Loucy (cell line): ENCODE measurements at regions not wholly inside any gene's neighbourhood (a gene's known extent, or its start where the extent isn't known, plus 50 kb on each side); places are given as distances from the start of the nearest gene placed in this dataset.

Experiments
- H2AFZ ChIP-seq: fragments of 200-600 bp; sonication (generic); 2 replicates; pipeline ENCODE4 v1.6.0; 2016; ENCODE audit warnings: antibody characterized with exemption, mild to moderate bottlenecking, low read length, moderate library complexity
- H3F3A ChIP-seq: fragments of 200-600 bp; 2 replicates; pipeline ENCODE4 v1.6.0; 2016; ENCODE audit warnings: antibody characterized with exemption, low read depth, mild to moderate bottlenecking
- H3K27me3 ChIP-seq: fragments of 200-600 bp; sonication (generic); 2 replicates; pipeline ENCODE4 v1.6.1; 2014; ENCODE audit warnings: low read length, mild to moderate bottlenecking; ENCODE audit not compliant: insufficient read depth, poor library complexity, severe bottlenecking
- H3K36me3 ChIP-seq: fragments of 200-600 bp; sonication (generic); 2 replicates; pipeline ENCODE4 v1.6.1; 2016; ENCODE audit warnings: low read length; ENCODE audit not compliant: insufficient read depth
- H3K4me1 ChIP-seq: fragments of 200-600 bp; sonication (generic); 2 replicates; pipeline ENCODE4 v1.5.1; 2014; ENCODE audit warnings: low read length, mild to moderate bottlenecking; ENCODE audit not compliant: insufficient read depth, poor library complexity, severe bottlenecking
- H3K4me2 ChIP-seq: fragments of 200-600 bp; sonication (generic); 2 replicates; pipeline ENCODE4 v1.6.0; 2014; ENCODE audit warnings: antibody characterized with exemption, low read length, low read depth, mild to moderate bottlenecking; ENCODE audit not compliant: poor library complexity, severe bottlenecking
- H3K4me3 ChIP-seq: fragments of 200-600 bp; sonication (generic); 2 replicates; pipeline ENCODE4 v1.5.1; 2014; ENCODE audit warnings: low read length, mild to moderate bottlenecking, mixed read lengths; ENCODE audit not compliant: poor library complexity, severe bottlenecking
- H3K79me2 ChIP-seq: fragments of 200-600 bp; sonication (generic); 2 replicates; pipeline ENCODE4 v1.6.1; 2014; ENCODE audit warnings: low read length; ENCODE audit not compliant: insufficient read depth
- H3K9ac ChIP-seq: fragments of 200-600 bp; sonication (generic); 2 replicates; pipeline ENCODE4 v1.6.0; 2014; ENCODE audit warnings: mild to moderate bottlenecking, low read depth, low read length, moderate library complexity; ENCODE audit not compliant: poor library complexity, severe bottlenecking
- H3K9me2 ChIP-seq: fragments of 200-600 bp; sonication (generic); replicated peaks from 2 replicates; pipeline ENCODE4 v1.6.1; 2016; ENCODE audit warnings: low read depth, low read length, mixed read lengths
- H3K9me3 ChIP-seq: fragments of 200-600 bp; sonication (generic); 2 replicates; pipeline ENCODE4 v1.6.1; 2014; ENCODE audit warnings: mild to moderate bottlenecking, antibody characterized with exemption, low read length, low read depth; ENCODE audit not compliant: insufficient read depth
- H4K20me1 ChIP-seq: fragments of 200-600 bp; sonication (generic); 2 replicates; pipeline ENCODE4 v1.6.0; 2014; ENCODE audit warnings: antibody characterized with exemption, low read length, mild to moderate bottlenecking; ENCODE audit not compliant: insufficient read depth, poor library complexity, severe bottlenecking
- CTCF ChIP-seq: fragments of 200-600 bp; sonication (generic); conservative IDR thresholded peaks from 2 replicates; pipeline ENCODE4 v1.5.1; 2014; ENCODE audit warnings: mild to moderate bottlenecking, antibody characterized with exemption, low read length
- EZH2phosphoT487 ChIP-seq: fragments of 200-600 bp; IDR thresholded peaks from 2 replicates; pipeline ENCODE4 v1.6.1; 2018; ENCODE audit warnings: antibody characterized with exemption, mild to moderate bottlenecking, moderate library complexity, borderline replicate concordance

DNA sequence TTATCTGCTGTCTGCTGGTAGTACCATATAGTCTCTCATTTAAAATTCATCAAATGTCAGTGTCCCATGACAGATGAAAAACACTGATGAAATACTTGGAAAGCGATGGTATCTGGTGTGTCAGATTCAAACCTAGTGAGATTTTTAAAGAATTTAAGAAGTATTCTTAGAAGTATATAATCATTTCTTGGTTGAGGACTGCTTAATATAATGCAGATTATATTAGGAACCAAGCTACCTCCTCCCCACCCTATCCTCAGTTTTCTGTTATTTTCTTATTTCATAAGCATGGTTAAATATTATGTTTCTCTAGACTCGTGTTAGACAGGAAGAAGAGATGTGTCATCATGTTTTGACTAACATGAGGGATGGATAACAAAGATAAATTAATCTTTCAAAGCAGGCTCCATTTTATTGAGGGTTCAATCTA, 118.5 kb downstream of the GLUD2 start:
- H4K20me1 ChIP-seq: no peaks in the 10 kb centered on the region
- H3K9me3 ChIP-seq: no peaks in the 10 kb centered on the region

GRCh38 chrX:121169099-121170035, 122.0 kb downstream of the GLUD2 start:
- no peak overlapping the region for H2AFZ ChIP-seq
- no peak overlapping the region for H3K9ac ChIP-seq
- no peaks in the 10 kb centered on the region for H3K9me3 ChIP-seq
- H4K20me1 ChIP-seq: no peaks in the 10 kb centered on the region
- H3K79me2 ChIP-seq: no peaks in the 10 kb centered on the region
- H3F3A ChIP-seq: no peaks in the 10 kb centered on the region
- no peaks in the 10 kb centered on the region for H3K4me1 ChIP-seq
- H3K9me2 ChIP-seq: no peaks in the 10 kb centered on the region
- no peaks in the 10 kb centered on the region for H3K36me3 ChIP-seq
- no peaks in the 10 kb centered on the region for H3K27me3 ChIP-seq
- no peak for TF ChIP-seq EZH2phosphoT487
- TF ChIP-seq CTCF: no peak
- H3K4me2 ChIP-seq: no peak overlapping the region
- no peak overlapping the region for H3K4me3 ChIP-seq

More for the DNA sequence above, 118.5 kb downstream of the GLUD2 start:
- Histone ChIP-seq H3K4me3 (no peak overlapping the region), H3K36me3 (no peaks in the 10 kb centered on the region), H3K9me2 (no peaks in the 10 kb centered on the region), H3F3A (no peaks in the 10 kb centered on the region), H3K9ac (no peak overlapping the region), H3K27me3 (no peaks in the 10 kb centered on the region), H3K4me1 (no peaks in the 10 kb centered on the region), H3K79me2 (no peaks in the 10 kb centered on the region), H2AFZ (no peak overlapping the region), H3K4me2 (no peak overlapping the region)
- TF ChIP-seq CTCF: no peak
- no peak for TF ChIP-seq EZH2phosphoT487

- no peak overlapping the region for H3K4me3 ChIP-seq
- no peaks in the 10 kb centered on the region for H3K9me3 ChIP-seq
- H3K9me2 ChIP-seq: no peaks in the 10 kb centered on the region
- H3K36me3 ChIP-seq: no peaks in the 10 kb centered on the region
- H3K27me3 ChIP-seq: no peaks in the 10 kb centered on the region
- no peak overlapping the region for H3K4me2 ChIP-seq
- no peaks in the 10 kb centered on the region for H3K79me2 ChIP-seq
- H2AFZ ChIP-seq: no peak overlapping the region
- H3K9ac ChIP-seq: no peak overlapping the region
- H3K4me1 ChIP-seq: no peaks in the 10 kb centered on the region
- H3F3A ChIP-seq: no peaks in the 10 kb centered on the region
- no peaks in the 10 kb centered on the region for H4K20me1 ChIP-seq
- no peak for TF ChIP-seq EZH2phosphoT487
- TF ChIP-seq CTCF: no peak
These were observed 125.3 kb downstream of the GLUD2 start for GRCh38 chrX:121172703-121173102.
